GM04504 (cell line): ENCODE measurements at regions not wholly inside any gene's neighbourhood (a gene's known extent, or its start where the extent isn't known, plus 50 kb on each side); places are given as distances from the start of the nearest gene placed in this dataset.
"Not testable (repeated sequence)": the region's sequence is repeated elsewhere in the genome, so short reads cannot be mapped to it uniquely, and the experiment has no call there.

Experiments
- DNase-seq: peaks from one replicate; pipeline ENCODE4 v3.0.0-alpha.2; 2012; ENCODE audit warnings: low read depth

- DNase-seq = no peak
Observed at GRCh38 chr3:127439621-127440020, 150.9 kb downstream of the TPRA1 start.

DNA sequence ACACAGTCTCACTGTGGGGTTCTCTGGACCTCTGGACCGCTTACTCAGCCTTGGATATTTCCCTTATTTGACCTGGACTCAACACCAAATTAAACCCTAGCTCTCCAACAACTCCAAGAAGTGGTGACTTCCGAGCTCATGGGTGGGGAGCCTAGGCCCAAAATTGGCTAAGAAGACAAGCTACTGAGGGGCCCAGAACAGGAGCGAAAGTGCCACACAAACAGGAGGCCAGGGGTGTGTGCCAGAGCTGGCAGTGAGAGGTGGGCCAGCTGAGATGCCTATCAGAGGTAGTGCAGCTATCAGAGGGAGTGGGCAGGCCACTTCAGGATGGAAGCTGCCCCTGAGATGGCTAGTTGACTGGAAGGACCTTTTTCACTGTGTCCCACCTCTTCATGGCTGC, 151.1 kb upstream of the PRR20G start:
- DNase-seq = no peak

DNA sequence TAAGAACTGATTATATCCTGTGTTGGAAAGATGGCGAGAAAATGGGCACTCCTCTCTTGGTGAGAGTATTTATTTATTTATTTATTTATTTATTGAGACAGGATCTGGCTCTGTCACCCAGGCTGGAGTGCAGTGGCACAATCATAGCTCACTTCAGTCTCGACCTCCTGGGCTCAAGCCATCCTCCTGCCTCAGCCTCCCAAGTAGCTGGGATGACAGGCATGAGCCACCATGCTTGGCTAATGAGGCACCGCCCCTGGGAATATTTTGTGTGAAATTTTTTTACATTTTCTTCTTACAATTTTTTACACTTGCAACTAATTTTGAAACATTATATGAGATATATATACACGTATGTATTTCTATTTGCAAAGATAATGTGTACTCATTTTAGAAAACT, 150.5 kb upstream of the PRR20G start:
- DNase-seq = no peak

GRCh38 chr3:127435299-127435698, 147.5 kb upstream of the PRR20G start:
- DNase-seq = not testable (repeated sequence)

DNA sequence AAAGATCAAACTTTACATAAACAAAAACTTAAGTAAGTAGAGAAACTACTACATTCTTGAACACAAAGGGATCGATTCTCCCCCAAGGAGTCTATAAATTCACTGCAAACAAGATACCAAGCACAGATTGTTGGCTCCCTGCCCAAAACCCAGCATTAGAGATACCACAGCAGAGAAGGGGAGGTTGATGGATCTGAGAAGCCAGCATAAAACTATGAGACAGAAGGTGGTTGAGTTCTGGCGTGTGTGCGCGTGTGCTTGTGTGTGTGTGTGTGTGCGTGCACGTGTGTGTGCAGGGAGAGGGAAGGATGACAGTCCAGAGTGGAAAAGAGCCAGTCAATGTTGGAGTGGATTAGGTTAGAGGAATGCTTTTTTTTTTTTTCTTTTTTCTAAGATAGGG, 143.2 kb upstream of the PRR20G start:
- no peak for DNase-seq

DNA sequence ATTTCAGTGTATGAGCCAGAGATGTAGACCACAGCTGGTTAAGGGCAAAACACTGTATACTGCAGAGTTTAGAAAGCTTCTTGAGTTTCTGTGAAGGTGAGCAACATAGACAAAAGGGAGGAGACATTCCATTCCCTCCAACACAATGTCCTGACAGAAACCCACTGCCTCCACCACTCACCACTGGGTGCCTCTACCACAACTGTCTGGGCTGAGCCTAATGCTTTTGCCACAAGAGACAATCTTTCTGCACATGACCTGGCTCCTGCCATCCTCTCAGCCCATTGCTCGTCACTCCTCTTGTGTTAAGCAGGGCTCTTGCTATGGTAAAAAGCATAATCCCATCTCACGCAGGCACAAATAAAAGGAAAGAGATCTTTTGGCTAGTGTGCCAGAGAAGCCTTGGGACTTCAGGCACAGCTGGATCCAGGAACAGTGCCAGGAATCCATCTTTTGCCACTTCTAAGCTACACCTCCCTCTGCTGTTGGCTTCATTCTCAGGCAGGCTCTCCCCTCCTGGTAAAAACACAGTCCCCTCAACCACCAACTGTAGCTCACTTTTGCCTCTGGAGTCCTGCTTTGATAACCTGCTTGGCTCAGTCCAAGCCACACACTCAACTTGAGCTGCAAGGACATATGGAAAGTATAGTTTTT, 140.6 kb upstream of the PRR20G start:
- DNase-seq = no peak

DNA sequence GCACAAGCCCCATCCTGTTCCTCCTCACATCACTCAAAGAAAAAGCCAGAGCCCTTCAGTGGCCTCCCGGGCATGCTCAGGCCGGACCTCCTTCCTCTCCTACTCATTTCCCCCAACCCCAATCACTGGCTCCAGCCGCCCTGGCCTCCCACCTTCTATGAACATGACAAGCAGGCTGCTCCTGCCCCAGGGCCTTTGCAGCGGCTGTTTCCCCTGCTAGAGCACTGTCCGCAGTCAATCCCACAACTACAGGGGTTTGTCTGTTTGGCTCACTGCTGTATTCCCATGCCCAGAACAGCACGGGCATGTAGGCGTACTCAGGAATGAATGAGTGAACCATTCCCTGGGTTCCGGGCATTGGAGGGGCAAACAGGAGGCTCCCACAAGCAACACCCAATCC, 139.8 kb upstream of the PRR20G start:
- no peak for DNase-seq

DNA sequence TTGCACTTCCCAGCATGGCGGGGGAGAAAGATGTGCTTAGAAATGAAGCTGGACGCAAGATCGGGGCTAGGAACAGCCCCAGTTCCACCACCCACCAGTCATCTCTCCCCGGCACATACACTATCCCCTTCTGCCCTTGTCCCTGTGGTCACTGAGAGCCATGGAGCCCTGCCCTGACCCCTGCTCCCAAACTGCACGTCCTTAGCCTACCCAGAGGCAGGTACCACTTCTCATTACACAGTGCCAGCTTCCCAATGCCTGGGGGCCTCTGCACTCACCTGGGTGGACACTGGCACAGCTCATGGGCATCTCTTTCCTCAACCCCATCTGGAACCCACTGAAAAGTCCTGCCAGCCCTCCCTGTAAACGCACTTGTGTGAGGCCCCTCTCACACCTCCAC, 139.3 kb upstream of the PRR20G start:
- no peak for DNase-seq

GRCh38 chr3:127426444-127427153, 138.8 kb upstream of the PRR20G start:
- DNase-seq = no peak

- no peak for DNase-seq
Observed at GRCh38 chr3:127425505-127426443, 137.9 kb upstream of the PRR20G start.

GRCh38 chr3:127424766-127425504, 137.1 kb upstream of the PRR20G start:
- no peak for DNase-seq

GRCh38 chr3:127423856-127424765, 136.3 kb upstream of the PRR20G start:
- DNase-seq = no peak

DNA sequence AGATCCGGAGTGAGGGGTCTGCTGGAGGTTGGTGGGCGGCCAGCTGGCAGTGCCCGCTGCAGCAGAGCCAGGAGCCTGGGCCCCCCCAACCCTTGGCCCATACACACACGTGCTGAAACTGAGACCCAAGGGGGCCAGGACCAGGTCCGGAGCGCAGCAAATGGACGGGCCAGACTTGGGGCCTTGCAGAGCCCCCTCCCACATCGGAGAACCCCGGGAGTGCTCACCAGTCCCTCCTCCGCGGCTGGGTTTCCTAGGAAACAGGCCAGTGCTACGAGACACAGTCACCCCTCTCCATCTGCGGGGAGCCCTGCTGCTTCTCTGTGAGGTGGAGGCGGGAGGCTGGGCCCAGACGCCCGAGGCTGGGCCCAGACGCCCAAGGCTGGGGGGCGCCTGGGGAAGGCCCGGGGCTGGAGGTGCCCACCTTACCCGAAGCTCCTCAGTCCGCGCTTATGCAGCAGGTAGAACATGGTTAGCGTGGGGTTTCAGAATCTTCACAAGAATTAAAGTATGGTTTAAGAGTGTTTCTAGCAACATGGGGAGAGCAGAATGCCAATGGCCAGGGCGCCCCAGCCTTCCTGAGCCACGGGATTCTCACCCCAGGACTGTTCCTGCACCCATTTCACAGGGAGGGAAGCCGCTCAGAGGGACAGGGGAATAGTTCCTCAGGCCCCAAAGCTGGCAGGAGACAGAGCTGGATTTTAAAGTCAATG, 135.0 kb upstream of the PRR20G start:
- no peak for DNase-seq

DNA sequence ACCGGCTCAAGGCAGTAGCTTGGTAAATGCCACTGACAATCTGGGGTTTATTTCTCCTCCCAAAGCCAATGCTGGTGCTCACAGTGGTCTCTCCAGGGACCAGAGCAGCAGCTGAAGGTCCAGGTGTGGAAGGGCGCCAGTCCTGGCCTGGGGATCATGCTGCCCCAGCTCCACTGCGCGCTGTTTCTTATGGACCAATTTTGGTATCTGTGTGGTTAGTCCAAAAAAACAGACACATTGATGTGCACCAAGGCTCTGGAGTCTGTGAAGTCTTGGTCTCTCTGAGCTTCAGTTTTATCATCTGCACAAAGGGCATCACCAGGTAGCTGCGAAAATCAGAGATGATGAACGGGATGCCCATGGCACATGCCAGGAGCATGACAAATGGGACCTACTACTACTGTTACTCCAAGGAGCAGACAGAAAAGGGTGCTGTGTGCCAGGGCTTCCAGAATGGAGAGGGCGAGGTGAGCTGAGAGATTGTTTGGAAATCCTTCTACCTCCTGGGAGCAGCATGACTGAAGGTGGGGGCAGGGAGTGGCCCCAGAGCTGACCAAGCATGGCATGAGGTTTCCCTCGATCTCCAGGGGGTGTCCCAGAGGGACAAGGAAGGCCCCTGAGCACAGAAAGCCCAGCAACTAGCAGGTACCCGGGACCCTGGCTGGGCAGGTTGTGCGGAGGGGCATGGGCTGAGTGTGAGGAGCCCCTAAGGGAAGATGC, 134.3 kb upstream of the PRR20G start:
- no peak for DNase-seq

DNA sequence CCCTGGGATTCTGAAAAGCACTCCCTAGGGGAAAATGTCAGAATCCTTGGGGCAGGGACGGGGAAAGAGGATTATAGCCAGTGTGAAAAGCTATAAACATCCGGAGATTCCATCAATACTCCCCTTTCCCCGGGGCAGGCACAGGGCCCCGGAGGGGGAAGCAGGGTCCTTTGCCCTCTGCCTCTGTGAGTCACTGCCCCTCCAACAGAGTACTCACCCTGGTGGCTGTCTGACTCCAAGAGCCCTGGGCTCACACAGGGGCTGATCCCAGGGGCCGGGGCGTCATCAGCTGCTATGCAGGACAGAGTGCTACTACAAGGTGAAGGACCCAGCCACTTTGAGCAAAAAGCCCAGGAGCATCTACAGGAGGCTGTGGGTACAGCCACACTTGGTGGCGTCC, 133.0 kb upstream of the PRR20G start:
- DNase-seq = no peak

DNA sequence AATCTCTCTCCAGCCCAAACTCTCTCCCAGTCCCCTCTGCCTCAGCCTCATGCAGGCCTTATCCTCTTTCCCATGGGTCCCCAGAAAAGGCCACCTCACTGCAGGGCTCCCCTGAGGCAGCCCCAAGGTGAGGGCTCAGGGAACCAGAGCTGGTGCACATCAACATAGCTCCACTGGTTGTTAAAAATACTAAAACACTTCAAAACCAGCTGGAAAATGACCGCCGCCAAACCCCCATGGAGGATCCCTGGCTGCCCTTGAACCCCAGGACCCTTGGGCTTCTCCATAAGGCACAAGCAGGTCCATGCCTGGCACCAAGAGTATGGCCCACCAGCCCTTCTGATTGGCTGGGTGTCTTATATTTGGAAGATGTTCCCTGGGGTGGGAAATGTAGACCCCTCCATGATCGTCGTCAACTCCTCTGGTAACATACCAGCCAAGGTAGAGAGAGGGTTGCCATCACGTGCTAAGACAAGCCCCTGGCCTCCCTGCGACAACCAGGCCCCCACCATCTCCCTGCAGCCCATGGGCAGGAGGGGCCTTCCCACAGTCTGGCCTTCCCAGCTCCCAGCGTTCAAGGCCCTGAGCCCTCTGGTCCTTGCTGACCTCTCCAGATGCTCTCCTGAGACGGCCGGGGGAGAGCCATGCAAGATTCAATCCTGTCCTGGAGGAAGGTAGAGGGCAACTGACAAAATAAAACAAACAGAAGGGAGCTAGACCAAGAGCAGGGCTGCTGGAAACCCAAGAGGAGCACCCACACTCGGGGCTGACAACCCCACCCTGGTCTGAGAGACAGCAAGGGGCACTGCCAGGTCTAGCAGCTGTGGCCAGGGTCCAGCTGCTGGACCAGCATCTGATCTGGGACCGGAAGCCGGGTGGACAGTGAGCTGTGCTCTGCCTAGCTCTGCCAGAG, 132.1 kb upstream of the PRR20G start:
- no peak for DNase-seq

DNA sequence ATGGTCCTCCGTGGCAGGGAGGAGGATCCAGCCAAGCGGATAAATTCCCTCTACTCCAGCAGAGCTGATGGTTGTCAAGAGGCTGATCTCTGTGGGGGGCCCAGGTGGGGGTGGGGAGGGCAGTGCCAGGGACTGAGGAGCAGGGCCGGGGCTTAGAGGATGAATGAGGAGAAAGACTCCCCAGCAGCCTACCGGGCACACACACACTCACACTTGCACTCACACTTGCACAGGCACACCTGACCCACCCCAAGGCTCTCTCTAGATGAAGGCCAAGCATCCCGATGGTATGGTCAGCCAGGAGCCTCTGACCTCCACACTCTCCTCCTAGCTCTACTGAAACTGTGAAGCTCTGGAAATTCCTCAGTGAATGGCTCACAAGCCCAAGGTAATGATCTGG, 131.3 kb upstream of the PRR20G start:
- no peak for DNase-seq

GRCh38 chr3:127418560-127419147, 130.8 kb upstream of the PRR20G start:
- no peak for DNase-seq
